GM21360 (cell line): ENCODE measurements at regions not wholly inside any gene's neighbourhood (a gene's known extent, or its start where the extent isn't known, plus 50 kb on each side); places are given as distances from the start of the nearest gene placed in this dataset.

Source experiments
- ATAC-seq: cut with Tn5 transposase; IDR thresholded peaks from one replicate; pipeline ENCODE4 v1.9.1; 2021; ENCODE audit warnings: mild to moderate bottlenecking, moderate library complexity; ENCODE audit not compliant: unreplicated experiment

DNA sequence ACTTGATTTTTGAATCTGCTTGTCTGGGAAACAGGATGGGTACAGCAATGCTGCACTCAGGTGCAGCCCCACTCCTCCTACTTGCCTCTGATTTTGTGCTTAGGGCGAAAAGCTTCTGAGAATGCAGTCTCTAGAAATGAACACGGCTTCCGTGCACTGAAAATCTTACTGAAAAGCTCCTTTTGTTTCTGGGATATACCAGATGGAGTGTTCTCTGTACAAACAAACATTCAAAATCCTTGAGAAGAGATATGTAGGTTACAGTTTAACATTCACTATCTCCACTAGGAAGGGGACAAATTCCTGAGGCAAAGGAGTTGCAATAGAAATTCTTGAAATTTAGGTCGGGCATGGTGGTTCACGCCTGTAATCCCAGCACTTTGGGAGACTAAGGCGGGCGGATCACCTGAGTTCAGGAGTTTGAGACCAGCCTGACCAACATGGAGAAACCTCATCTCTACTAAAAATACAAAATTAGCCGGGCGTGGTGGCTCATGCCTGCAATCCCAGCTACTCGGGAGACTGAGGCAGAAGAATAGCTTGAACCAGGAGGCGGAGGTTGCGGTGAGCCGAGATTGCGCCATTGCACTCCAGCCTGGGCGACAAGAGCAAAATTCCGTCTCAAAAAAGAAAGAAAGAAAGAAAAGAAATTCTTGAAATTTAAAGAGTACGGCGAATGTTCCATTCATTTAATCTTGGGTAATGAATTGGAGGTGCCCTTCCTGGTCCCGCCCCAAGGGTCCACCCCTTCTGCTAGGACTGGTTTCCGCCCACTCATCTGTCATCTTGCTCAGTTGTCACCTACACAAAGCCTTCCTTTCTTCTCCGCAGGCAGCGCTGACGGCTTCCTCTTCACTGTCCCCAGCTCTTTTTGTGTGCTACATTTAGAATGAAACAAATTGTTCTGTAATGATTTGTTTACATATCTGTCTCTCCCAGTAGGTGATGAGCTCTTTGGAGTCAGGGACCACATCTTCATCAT, 92.4 kb downstream of the SOCS6 start:
- peak; percentile 67 for ATAC-seq
